Activated CD4-positive, alpha-beta T cell treated with anti-CD3 and anti-CD28 coated beads, Interleukin-2, amount 50 U/mL, for 16 hours (primary cell): ENCODE measurements at regions not wholly inside any gene's neighbourhood (a gene's known extent, or its start where the extent isn't known, plus 50 kb on each side); places are given as distances from the start of the nearest gene placed in this dataset.
"Not testable (repeated sequence)": the region's sequence is repeated elsewhere in the genome, so short reads cannot be mapped to it uniquely, and the experiment has no call there.

Experiments
- DNase-seq: peaks from one replicate; pipeline ENCODE4 v3.0.0-alpha.2; 2020

GRCh38 chr13:22929381-22930126 is 251.2 kb upstream of the SGCG start:
- no peak for DNase-seq

DNA sequence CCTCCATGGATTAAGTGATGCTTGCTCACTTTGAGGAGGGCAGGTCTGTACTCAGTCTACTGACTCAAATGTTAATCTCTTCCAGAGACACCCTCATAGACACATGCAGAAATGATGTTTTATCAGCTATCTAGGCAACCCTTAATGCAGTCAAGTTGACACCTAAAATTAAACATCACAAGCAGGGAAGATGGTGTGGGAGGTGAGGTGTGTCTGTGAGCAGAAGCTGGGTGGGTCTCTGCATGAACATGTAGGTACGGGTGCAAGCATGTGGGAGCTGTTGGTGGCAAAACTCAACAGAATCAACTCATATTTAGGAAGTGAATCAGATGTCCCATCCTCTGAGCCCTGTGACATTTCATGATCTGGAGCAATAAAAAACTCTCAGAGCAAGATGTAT is 249.2 kb upstream of the SGCG start:
- no peak for DNase-seq

DNA sequence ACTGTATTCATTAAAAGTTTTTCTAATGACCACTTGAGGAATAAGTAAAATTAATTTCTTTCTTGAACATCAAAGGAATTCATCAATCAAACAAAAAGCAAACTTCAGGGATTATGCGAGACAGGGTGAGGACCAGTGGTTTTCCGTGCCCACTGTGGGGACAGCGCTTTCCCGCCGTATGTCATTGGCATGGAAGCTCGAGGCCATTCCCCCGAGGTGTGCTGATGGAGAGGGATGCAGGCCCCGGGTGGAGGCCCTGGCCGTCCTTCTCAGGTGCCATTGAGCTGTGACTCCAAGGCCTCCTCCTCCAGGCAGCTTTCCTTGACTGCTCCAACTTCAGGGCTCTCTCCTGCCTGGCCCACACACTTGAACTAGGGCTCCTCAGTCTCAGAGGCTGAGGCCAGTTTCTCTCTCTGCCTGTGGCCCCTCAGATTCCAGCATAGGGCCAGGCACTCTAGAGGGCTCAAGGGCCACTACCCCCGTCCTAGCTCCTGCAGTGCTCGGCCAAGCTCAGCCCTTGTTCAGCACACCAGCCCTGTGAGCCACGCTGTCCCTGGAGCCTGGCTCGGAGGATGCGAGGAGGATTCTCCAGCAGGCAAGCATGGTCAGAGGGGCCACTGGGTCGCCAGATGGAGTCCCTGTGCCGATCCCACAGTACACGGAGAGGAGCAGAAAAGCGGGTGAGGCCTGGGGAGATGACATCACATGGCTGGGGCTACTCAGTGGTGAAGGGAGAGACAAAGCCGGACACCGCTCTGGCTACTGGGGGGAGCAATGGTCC is 248.0 kb upstream of the SGCG start:
- not testable (repeated sequence) for DNase-seq

DNA sequence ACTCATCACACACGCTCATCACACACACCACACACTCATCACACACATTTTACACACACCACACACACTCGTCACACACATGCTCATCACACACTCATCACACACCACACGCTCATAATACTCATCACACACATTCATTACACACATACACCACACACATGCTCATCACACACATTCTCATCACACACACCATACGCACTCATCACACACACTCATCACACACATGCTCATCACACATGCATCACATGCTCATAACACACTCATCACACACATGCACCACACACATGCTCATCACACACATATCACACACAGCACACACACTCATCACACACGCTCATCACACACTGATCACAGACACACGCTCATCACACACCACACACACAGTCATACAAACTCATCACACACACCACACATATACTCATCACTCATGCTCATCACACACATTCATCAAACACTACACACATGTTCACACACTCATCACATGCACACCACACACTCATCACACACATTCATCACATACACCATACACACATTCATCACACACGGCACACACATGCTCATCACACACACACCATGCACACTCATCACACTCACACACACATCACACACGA is 247.1 kb upstream of the SGCG start:
- DNase-seq = no peak

- no peak for DNase-seq
Observed at GRCh38 chr13:22934744-22935523, 245.8 kb upstream of the SGCG start.

- no peak for DNase-seq
Observed at GRCh38 chr13:22936228-22936627, 244.6 kb upstream of the SGCG start.

GRCh38 chr13:22937241-22937640 is 243.5 kb upstream of the SGCG start:
- DNase-seq = no peak

GRCh38 chr13:22937953-22938352 is 242.8 kb upstream of the SGCG start:
- no peak for DNase-seq

GRCh38 chr13:22938576-22938975 is 242.2 kb upstream of the SGCG start:
- no peak for DNase-seq

DNA sequence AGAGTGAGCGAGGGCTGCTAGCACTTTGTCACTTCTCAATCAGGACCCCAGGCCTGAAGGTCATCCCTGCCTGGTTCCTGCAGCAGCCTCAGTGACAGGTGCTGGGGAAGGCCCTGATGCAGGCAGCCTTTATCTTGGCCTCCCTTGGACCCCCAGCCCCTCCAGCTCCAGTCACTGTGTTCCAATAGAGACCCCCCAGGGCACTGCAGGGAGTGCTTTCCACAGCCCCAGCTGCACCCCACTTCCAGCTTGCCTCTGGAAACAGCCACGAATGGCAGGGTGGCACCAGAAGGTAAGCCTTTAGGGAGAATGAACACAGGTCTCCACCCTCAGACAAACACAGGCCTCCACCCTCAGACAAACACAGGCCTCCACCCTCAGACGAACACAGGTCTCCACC is 241.6 kb upstream of the SGCG start:
- no peak for DNase-seq

DNA sequence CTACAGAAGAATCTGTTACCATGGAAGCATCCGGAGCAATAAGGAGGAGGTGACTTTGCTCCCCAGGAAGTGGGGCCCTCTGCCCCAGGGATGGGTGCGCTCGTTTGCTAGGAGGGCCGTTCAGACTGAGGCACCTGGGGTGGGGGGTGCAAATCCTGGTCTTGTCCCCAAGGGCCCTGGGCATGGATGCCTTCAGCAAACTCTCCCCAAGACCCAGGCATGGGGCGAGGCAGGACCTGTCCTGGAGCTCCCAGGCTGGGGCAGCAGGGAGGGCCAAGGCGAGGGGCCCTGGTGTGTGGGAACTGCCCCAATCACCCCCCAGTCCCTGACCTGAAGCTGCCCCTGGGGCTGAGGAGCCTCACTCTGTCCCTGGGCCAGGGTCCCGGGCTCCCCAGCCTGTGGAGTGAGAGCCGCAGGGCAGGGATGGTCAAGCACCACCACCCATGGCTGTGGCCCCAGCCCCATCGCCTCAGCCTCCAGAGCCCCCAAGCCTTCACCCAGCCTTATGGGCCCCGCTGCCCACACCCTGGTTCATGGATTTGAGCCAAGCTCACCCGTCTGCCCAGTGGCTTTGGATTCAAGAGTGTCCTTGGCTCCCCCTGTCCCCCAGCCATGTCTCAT is 240.6 kb upstream of the SGCG start:
- DNase-seq = no peak

- DNase-seq = no peak
Observed at GRCh38 chr13:22940736-22941135, 240.0 kb upstream of the SGCG start.

- DNase-seq = not testable (repeated sequence)
Observed at GRCh38 chr13:22941495-22941894, 239.3 kb upstream of the SGCG start.

DNA sequence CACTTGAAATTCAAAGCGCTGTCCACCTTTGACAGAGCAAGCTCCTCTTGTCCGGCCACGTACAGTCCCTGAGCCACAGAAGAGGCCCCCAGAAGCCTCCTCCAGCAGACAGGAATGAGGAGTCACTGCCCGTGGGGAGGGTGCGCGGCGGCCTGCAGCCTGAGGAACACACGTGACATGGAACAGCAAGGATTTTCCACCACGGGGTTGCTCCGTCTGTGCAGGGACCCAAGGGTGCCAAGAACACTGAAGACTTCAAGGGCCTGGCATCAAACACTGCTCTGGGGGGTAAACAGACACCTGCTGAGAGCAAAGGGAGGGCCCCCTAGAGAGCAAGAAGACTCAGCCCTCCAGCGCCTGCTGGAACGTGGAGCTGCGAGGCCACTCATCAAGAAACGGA is 237.9 kb upstream of the SGCG start:
- DNase-seq = not testable (repeated sequence)

DNA sequence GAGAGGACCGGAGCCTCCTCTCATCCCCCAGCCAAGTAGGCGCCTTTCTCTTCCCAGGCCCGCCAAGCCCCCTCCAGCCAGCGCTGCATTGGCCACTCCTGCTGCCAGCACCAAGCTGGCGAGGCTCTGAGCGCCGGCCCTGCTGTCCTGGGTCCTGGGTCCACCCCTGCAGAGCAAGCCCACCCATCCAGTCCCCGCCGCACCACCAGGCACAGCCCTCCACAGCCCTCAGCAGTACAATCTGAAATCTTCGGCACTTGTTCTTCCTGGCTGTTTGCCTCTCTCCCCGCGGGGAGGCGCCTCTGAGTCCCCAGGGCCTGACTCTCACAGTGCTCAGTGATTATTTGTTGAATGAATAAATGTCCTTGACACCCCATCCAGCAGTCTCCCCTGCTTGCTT is 236.4 kb upstream of the SGCG start:
- no peak for DNase-seq

- no peak for DNase-seq
Observed at GRCh38 chr13:22945321-22946226, 235.2 kb upstream of the SGCG start.

GRCh38 chr13:22948421-22948820 is 232.4 kb upstream of the SGCG start:
- no peak for DNase-seq

- DNase-seq = not testable (repeated sequence)
Observed at GRCh38 chr13:22952018-22952417, 228.8 kb upstream of the SGCG start.

DNA sequence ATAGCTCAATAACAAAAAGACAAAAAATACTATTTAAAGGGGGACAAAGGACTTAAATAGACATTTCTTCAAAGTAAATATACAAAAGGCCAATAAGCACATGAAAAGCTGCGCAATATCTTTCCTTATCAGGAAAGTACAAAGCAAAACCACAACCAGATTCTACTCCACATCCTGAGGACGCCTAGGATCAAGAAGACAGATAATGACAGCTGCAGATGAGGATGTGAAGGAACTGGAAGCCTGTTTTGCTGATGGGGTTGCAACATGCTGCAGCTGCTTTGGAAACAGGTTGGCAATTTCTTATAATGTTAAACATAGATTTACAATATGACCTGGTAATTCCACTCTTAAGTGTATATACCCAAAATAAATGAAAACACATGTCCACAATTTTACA is 225.6 kb upstream of the SGCG start:
- not testable (repeated sequence) for DNase-seq

DNA sequence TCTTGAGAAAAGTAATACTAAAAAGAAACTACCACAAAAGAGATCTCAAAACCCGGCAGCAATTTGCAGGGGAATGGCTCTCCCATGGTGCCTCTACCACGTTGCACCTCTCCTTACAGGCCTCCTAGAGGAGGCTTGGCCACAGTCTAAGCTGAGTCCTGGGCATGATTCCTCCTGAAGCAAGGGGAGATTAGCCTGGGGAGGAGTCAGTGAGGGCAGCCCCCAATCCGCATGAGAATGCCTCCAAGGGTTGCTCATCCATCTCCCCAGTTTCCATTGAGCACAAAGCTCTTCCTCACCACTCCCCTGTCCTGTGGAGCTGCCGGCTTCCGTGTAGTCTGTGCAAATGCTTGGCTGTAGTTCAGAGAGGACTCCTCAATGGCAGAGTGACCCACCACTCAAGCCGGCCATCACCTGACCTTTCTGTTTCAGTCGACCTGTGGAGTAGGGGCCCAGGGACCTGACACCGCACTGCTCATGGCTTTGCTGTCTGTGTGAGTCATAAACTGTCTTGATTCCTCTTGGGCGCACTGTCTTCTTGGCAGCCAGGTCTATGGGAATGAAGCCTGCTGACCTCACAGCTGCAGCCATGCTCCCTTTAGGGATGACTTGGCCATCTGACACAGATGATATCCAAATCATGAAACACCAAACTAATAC is 224.2 kb upstream of the SGCG start:
- not testable (repeated sequence) for DNase-seq

- DNase-seq = not testable (repeated sequence)
Observed at GRCh38 chr13:22959859-22960258, 220.9 kb upstream of the SGCG start.
